SK-N-DZ (cell line): ENCODE measurements at regions not wholly inside any gene's neighbourhood (a gene's known extent, or its start where the extent isn't known, plus 50 kb on each side); places are given as distances from the start of the nearest gene placed in this dataset.

Experiments
- DNase-seq: peaks from one replicate; pipeline ENCODE4 v3.0.0-alpha.2; 2015; ENCODE audit warnings: low spot score

GRCh38 chr2:104528101-104528500 is 325.8 kb upstream of the POU3F3 start:
- DNase-seq = no peak

GRCh38 chr2:104531122-104531521 is 322.8 kb upstream of the POU3F3 start:
- DNase-seq = no peak

- no peak for DNase-seq
These were observed 316.8 kb upstream of the POU3F3 start for GRCh38 chr2:104537116-104537515.

GRCh38 chr2:104538077-104538476 is 315.8 kb upstream of the POU3F3 start:
- no peak for DNase-seq

- DNase-seq = no peak
These were observed 314.3 kb upstream of the POU3F3 start for GRCh38 chr2:104539649-104540048.

- no peak for DNase-seq
These were observed 308.9 kb upstream of the POU3F3 start for GRCh38 chr2:104545055-104545454.

- DNase-seq = no peak
These were observed 307.4 kb upstream of the POU3F3 start for GRCh38 chr2:104546537-104546936.

- no peak for DNase-seq
These were observed 306.7 kb upstream of the POU3F3 start for GRCh38 chr2:104547221-104547620.

- no peak for DNase-seq
These were observed 292.7 kb upstream of the POU3F3 start for GRCh38 chr2:104561251-104561650.

GRCh38 chr2:104562537-104562936 is 291.4 kb upstream of the POU3F3 start:
- DNase-seq = no peak

- DNase-seq = no peak
These were observed 290.4 kb upstream of the POU3F3 start for GRCh38 chr2:104563398-104563996.

- no peak for DNase-seq
These were observed 285.7 kb upstream of the POU3F3 start for GRCh38 chr2:104568247-104568646.

GRCh38 chr2:104570259-104570658 is 283.7 kb upstream of the POU3F3 start:
- DNase-seq = no peak

GRCh38 chr2:104572834-104573233 is 281.1 kb upstream of the POU3F3 start:
- DNase-seq = no peak

GRCh38 chr2:104574367-104574766 is 279.5 kb upstream of the POU3F3 start:
- no peak for DNase-seq

GRCh38 chr2:104577143-104577542 is 276.8 kb upstream of the POU3F3 start:
- DNase-seq = no peak

GRCh38 chr2:104582471-104582870 is 271.4 kb upstream of the POU3F3 start:
- no peak for DNase-seq

GRCh38 chr2:104583811-104584210 is 270.1 kb upstream of the POU3F3 start:
- no peak for DNase-seq

GRCh38 chr2:104584393-104584792 is 269.5 kb upstream of the POU3F3 start:
- no peak for DNase-seq

GRCh38 chr2:104595576-104595975 is 258.3 kb upstream of the POU3F3 start:
- no peak for DNase-seq

GRCh38 chr2:104597942-104598341 is 256.0 kb upstream of the POU3F3 start:
- no peak for DNase-seq

- no peak for DNase-seq
These were observed 255.3 kb upstream of the POU3F3 start for GRCh38 chr2:104598636-104599035.

- DNase-seq = no peak
These were observed 254.0 kb upstream of the POU3F3 start for GRCh38 chr2:104599787-104600510.

- DNase-seq = no peak
These were observed 247.9 kb upstream of the POU3F3 start for GRCh38 chr2:104606056-104606455.
